HG03469 (cell line): ENCODE measurements at regions not wholly inside any gene's neighbourhood (a gene's known extent, or its start where the extent isn't known, plus 50 kb on each side); places are given as distances from the start of the nearest gene placed in this dataset.

ENCODE experiments used
- ATAC-seq: cut with Tn5 transposase; IDR thresholded peaks from one replicate; pipeline ENCODE4 v1.9.1; 2021; ENCODE audit warnings: mild to moderate bottlenecking, moderate library complexity, moderate number of reproducible peaks; ENCODE audit not compliant: unreplicated experiment

GRCh38 chr7:15938115-15938514 is 251.6 kb upstream of the MEOX2 start:
- no peak for ATAC-seq

DNA sequence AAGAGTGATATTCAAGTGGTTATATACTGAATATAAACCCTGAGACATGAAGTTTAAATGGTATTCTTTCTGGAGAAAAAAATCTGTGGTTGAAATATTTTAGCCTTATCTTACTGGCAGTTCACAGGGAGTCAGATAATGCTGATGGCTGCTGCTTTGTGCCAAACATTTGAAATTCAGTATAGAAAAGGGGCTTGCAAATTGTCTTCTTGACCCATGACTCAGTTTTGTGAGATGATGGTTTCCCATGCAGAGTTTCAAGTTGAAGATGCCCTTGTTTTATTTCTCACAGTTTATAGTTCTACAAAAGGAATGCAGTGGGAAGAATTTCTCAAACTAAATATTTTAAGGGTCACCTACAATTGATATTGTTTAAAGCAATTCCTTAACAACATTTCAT is 251.1 kb upstream of the MEOX2 start:
- ATAC-seq: no peak

- ATAC-seq: no peak
Observed at GRCh38 chr7:15936991-15937390, 250.5 kb upstream of the MEOX2 start.

GRCh38 chr7:15932318-15932717 is 245.8 kb upstream of the MEOX2 start:
- no peak for ATAC-seq

GRCh38 chr7:15929411-15929810 is 242.9 kb upstream of the MEOX2 start:
- no peak for ATAC-seq

- ATAC-seq: no peak
Observed at GRCh38 chr7:15925608-15926007, 239.1 kb upstream of the MEOX2 start.

- ATAC-seq: no peak
Observed at GRCh38 chr7:15924910-15925309, 238.4 kb upstream of the MEOX2 start.

- no peak for ATAC-seq
Observed at GRCh38 chr7:15922002-15922401, 235.5 kb upstream of the MEOX2 start.

DNA sequence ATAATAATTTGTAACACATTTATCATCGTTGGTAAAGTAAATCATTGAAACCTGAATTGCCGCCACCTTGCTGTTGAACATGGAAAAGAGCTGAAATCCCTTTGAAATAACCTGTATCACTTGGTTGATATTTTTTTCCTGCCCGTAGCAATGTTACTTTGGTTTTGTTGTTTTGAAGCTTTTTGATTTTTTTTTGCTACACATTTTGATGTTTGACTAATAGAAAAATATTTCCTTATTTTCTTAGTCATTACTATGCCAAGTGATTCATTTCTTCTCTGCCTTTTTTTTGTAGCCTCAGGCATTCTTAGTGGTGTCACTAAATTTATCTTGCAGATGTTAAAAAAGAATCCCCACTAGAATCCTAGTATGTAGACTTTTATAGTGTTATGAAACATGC is 235.1 kb upstream of the MEOX2 start:
- no peak for ATAC-seq

DNA sequence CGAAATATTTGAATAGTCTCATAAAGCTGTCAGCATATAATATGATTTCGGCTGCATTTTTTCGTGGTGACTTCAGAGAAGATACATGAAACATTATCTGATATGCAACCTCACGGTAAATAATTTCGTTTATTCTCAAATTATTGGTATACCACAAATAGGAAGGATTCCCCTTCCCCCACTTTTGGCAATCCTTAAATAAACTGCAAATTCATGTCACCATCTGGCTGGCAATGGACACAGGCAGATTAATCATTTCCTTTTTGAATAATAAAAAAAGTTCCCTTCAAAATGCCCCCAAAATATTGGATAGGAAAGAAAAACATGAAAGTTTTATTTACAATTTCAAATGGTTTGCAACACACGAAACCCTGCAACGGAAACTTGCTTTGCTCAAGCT is 234.5 kb upstream of the MEOX2 start:
- no peak for ATAC-seq

- no peak for ATAC-seq
Observed at GRCh38 chr7:15916681-15917380, 230.3 kb upstream of the MEOX2 start.

- no peak for ATAC-seq
Observed at GRCh38 chr7:15915686-15916293, 229.3 kb upstream of the MEOX2 start.

- ATAC-seq: no peak
Observed at GRCh38 chr7:15914611-15915010, 228.1 kb upstream of the MEOX2 start.

DNA sequence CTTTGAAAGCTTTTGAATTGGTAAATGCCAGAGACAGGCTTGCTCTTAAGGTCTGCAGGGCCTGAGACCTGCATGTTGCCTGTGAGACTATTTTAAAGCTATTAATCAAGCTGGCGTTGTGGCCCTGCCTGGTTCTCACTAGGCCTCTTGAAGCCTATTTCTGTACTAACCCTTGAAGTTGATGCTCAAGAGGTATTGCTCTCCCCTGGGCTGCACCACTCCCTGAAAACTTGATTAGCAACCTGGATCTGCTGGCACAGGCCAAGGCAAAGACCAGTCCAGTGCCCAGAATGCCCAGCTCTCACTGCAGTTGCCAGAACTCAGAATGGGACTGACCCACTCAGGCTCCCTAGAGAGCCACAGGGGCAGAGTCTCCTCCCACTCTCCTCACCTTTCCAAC is 220.0 kb upstream of the MEOX2 start:
- ATAC-seq: no peak

DNA sequence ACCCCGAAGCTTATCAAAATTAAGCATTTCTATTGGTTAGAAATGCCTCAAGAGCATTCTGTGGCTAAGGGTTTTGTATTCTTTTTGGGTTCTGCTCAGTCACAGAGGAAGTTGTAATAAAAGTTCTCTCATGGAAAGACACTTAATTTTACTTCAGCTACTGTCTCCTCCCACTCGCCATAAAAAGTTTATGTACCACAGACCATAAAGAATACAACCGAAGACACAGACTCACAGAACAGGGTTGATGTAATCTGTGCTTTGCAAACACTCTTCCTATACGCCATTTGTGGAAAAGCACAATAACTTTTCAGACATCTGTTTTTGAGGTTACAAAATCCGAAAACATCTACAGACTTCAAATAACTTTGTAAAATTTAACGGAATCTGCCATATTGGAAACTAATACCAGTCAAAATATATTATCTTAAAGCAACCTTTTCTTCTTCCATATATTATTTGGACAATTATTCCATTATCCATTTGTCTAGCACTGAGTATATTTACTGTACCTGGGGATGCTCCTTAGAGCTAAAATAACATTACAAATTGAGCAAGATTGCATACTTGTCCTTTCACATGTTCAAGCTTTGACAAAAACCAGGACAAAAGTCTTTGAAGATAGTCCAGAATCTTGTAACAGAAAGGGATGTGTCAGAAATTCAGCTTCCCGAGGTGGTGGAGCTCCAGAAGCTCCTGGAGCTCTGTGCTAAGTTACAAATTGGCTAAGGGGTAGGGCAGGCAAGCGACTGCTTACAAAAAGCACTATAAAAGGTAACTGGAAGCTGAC is 219.0 kb upstream of the MEOX2 start:
- no peak for ATAC-seq

DNA sequence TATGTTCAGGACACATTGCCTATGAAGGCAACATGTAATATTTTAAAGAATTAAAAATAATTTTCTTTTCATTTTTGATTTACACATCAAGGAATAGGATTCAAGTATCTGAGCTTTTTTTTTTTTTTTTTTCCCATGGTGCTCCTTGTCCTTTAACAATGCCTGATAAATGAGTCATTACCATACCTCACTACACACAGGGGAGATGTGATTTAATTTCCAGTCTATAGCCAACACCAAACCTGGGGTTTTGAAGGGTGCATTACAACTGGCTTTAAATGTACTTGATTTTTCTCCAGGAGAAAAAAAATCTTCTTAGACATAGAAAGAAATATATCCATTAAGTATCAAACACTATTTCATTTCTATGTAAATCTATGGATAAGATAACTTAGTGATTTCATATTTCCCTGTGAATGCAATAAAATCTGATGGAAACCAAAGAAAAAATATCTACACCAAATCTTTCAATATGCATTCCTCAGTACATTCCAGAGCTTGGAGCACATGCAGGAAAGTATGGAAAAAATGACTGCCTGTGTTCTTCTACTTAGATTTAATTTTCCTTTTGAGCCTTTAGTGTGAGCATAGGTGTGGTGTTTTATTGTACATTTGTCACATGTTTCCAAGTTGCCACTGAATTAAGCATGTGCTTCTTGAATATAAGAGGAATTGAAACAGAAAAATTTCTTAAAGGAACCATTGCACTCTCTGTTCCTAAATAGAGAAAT is 204.8 kb upstream of the MEOX2 start:
- no peak for ATAC-seq

DNA sequence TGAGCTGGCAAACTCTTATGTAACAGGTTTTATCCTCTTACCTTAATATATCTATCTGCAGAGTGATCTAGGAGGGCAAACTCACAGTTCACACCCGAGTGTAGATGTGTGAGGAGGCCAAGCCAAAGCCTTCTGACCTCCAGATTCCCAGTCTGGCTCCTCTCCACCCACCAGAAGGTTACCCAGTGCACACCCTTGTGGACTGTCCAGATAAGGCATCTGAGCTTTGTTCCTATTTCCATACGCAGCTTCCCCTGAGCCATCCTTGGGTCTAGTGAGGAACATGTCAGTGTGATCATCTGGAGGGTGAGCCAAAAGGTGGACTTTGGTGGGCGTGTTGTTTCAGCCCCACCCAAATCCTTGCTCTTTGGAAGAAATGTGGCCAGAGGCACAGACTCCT is 203.0 kb upstream of the MEOX2 start:
- ATAC-seq: no peak

- ATAC-seq: no peak
Observed at GRCh38 chr7:15888090-15888489, 201.6 kb upstream of the MEOX2 start.

DNA sequence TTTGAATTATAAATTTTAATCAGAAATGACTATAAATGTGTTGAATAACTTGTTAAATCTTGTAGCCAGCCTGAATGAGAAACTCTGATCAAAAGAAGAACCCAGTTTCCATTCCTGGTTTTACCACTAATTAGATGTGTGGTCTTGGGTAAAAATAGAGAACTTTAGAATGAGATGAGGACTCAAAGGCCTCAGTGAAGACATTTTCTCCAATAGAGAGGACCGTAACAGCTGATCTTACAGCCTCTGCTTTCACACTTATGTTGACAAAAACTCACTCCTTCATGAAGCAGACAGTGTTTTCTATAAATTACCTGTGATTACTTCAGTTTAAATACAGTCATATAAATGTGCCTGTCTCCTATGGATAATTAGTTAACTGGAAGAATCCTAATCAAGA is 200.1 kb upstream of the MEOX2 start:
- no peak for ATAC-seq

DNA sequence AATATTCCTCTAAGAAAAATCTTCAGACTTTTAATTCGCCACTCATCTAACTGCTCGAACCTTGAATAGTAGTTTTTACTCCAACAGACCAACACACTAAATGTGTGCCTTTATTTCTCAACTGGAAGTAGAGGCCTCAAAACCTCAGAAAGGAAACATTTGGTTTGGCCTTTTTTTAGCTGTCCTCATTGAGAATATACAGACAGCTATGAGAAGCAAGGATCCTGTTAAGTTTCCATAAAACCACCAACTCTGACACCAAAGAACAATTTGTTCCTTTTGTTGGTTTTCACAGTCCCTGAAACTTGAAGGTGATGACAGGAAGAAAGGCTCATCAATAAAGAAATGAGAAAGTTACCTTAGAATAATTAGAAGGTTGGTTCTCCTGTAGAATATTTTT is 199.2 kb upstream of the MEOX2 start:
- no peak for ATAC-seq

DNA sequence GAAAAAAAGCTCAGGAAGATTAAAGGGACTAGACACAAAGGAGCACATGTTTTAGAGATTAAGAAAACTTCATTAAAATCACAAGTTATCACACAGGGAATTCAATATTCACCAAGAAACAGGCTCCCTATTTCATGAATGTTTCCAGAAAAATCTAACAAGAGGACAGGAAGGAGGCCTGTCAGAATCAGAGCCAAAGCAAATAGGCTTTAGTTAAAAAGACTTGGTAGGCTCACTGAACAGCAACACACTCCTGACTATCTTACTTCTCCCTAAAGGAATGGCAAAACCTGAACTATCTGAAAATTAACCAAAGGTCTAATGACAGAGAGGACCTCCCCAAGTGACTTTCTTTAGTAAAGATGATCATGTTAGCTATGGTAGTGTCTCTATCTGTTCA is 188.3 kb upstream of the MEOX2 start:
- no peak for ATAC-seq
